Endothelial cell (in vitro differentiated cells): ENCODE measurements at regions not wholly inside any gene's neighbourhood (a gene's known extent, or its start where the extent isn't known, plus 50 kb on each side); places are given as distances from the start of the nearest gene placed in this dataset.

Source experiments
- DNase-seq: peaks from one replicate; pipeline ENCODE4 v3.0.0; 2021; ENCODE audit warnings: low spot score
- H3K27ac Mint-ChIP-seq: one replicate; pipeline ENCODE4 v1.8.0; 2021; ENCODE audit warnings: mixed read lengths, inconsistent platforms; ENCODE audit not compliant: unreplicated experiment
- H3K27me3 Mint-ChIP-seq: one replicate; pipeline ENCODE4 v1.8.0; 2021; ENCODE audit warnings: mild to moderate bottlenecking, moderate library complexity, mixed read lengths, inconsistent platforms; ENCODE audit not compliant: unreplicated experiment
- H3K36me3 Mint-ChIP-seq: one replicate; pipeline ENCODE4 v1.8.0; 2021; ENCODE audit warnings: mild to moderate bottlenecking, low read depth, mixed read lengths, inconsistent platforms; ENCODE audit not compliant: unreplicated experiment
- H3K4me1 Mint-ChIP-seq: one replicate; pipeline ENCODE4 v1.8.0; 2021; ENCODE audit warnings: mild to moderate bottlenecking, mixed read lengths, inconsistent platforms; ENCODE audit not compliant: unreplicated experiment
- H3K4me3 Mint-ChIP-seq: one replicate; pipeline ENCODE4 v1.8.0; 2021; ENCODE audit warnings: mild to moderate bottlenecking, mixed read lengths, inconsistent platforms; ENCODE audit not compliant: unreplicated experiment
- H3K9me3 Mint-ChIP-seq: one replicate; pipeline ENCODE4 v1.8.0; 2021; ENCODE audit warnings: mixed read lengths, inconsistent platforms; ENCODE audit not compliant: unreplicated experiment
- TF ChIP-seq, protein P1 (sequence below): fragments of 200-600 bp; sonication (generic); IDR thresholded peaks from one replicate; pipeline ENCODE4 v1.5.0; 2021; ENCODE audit warnings: antibody characterized with exemption; ENCODE audit not compliant: unreplicated experiment

DNA sequence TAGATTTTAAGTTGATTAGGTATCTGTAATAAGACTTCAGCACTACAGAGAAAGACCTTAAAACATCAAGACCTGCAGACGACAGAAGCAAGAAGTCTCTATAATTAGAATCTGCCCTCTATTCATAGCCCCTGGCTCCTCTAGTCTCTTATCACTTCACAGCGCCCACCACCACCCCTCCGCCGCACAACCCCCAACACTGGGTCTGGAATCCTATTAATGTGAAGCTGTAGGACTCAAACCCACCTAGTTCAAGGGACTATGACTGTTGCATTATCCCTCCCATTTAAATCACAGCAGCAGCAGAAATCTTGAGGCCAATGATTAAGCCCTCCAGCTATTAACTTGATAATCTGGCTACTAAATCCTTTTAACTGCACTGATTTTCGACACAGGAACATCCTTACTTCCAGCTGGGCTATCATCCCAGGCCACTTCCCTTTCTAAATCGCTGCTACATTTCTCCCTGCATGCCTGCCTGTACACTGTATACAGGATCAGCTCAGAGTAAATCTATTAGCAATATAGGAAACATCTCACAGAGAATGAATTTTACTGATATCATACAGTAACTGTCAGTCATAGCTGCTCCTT, 159.5 kb upstream of the GRAMD2B start:
- no peaks in the 10 kb centered on the region for H3K9me3 Mint-ChIP-seq
- peaks cover 7% of the 10 kb centered on the region for H3K4me1 Mint-ChIP-seq
- no peak for DNase-seq
- no peak overlapping the region for H3K4me3 Mint-ChIP-seq
- H3K27ac Mint-ChIP-seq = no peak overlapping the region
- no peaks in the 10 kb centered on the region for H3K27me3 Mint-ChIP-seq
- no peaks in the 10 kb centered on the region for H3K36me3 Mint-ChIP-seq
- TF ChIP-seq, protein P1, sequence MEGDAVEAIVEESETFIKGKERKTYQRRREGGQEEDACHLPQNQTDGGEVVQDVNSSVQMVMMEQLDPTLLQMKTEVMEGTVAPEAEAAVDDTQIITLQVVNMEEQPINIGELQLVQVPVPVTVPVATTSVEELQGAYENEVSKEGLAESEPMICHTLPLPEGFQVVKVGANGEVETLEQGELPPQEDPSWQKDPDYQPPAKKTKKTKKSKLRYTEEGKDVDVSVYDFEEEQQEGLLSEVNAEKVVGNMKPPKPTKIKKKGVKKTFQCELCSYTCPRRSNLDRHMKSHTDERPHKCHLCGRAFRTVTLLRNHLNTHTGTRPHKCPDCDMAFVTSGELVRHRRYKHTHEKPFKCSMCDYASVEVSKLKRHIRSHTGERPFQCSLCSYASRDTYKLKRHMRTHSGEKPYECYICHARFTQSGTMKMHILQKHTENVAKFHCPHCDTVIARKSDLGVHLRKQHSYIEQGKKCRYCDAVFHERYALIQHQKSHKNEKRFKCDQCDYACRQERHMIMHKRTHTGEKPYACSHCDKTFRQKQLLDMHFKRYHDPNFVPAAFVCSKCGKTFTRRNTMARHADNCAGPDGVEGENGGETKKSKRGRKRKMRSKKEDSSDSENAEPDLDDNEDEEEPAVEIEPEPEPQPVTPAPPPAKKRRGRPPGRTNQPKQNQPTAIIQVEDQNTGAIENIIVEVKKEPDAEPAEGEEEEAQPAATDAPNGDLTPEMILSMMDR = no peak

DNA sequence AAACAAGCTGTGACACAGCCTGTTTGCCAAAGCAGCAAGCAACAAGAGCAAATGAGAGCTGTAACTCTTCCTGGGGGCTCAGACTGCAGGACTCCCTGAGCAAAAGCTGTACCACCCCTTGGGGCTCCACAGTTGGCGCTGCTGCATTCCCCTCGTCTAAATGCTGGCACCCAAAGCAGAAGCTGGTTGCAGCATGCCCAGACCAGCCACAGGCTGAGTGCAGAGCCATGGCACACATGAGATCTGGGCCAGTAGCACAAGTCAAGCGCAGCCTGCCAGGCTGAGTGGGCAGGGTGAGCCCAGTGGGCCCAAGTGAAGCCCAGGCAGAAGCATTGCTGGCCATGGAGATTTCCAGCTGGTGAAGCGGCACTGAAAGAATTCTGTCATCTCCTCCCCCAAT, 157.3 kb upstream of the GRAMD2B start:
- H3K27me3 Mint-ChIP-seq = peaks cover 3% of the 10 kb centered on the region
- no peak overlapping the region for H3K27ac Mint-ChIP-seq
- TF ChIP-seq, protein P1 = no peak
- H3K4me3 Mint-ChIP-seq = no peak overlapping the region
- H3K9me3 Mint-ChIP-seq = no peaks in the 10 kb centered on the region
- DNase-seq = no peak
- H3K4me1 Mint-ChIP-seq = peaks cover 7% of the 10 kb centered on the region
- no peaks in the 10 kb centered on the region for H3K36me3 Mint-ChIP-seq

DNA sequence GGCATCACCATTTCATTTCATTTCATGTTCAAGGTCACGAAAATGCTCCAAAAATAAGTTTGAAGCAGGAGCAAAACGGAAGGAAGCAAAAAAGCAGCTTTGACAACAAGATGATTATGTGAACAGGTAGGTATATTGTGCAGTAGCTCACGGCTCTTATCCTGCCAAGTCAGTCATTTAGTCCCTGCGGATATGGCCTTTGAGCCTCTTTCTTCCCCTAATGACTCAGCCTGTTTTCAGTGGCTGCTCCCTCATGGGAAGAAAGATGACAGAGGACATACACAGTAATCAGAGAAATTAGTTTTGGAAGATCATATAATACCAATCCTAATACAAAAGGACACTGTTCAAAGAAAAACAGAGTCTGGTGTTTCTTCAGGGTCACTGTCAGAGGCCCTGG, 155.8 kb upstream of the GRAMD2B start:
- H3K27me3 Mint-ChIP-seq = peaks cover 3% of the 10 kb centered on the region
- DNase-seq = no peak
- TF ChIP-seq, protein P1 = no peak
- H3K9me3 Mint-ChIP-seq = no peaks in the 10 kb centered on the region
- no peak overlapping the region for H3K4me3 Mint-ChIP-seq
- H3K4me1 Mint-ChIP-seq = peaks cover 7% of the 10 kb centered on the region
- H3K27ac Mint-ChIP-seq = no peak overlapping the region
- no peaks in the 10 kb centered on the region for H3K36me3 Mint-ChIP-seq

DNA sequence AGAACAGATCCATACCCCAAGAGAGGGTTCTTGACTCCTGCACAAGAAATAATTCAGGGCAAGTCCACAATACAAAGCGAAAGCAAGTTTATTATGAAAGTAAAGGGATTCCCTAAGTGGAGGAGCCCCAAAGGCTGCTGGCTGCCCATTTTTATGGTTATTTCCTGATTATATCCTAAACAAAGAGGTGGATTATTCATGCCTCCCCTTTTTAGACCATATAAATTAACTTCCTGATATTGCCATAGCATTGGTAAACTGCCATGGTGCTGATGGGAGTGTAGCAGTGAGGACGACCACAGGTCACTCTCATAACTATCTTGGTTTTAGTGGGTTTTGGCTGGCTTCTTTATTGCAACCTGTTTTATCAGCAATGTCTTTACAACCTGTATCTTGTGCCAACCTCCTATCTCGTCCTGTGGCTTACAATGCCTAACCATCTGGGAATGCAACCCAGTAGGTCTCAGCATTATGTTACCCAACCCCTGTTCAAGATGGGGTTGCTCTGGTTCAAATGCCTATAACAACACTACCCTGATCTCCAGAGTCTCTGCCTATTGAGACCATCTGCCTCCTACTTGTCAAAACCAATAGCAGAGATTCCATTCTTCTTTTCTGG, 154.4 kb upstream of the GRAMD2B start:
- no peak overlapping the region for H3K4me3 Mint-ChIP-seq
- H3K36me3 Mint-ChIP-seq = no peaks in the 10 kb centered on the region

DNA sequence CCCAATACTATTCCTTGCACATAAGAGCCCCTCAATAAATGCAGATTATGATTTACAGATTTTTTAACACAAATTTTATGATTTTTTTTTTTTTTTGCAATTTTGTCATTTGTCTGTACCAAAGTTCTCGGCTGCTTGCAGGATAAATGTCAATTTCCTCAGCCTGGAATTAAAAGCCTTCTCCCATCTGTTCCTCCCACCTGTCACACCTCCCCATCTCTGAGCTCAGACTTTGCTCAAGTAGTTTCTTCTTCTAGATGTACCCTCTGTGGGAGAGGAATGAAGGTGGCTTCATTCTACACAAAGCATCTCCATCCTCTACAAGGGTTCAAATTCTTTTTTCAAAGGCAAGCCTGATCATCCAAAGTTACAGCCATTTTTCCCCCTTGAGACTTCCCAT, 153.7 kb upstream of the GRAMD2B start:
- Mint-ChIP-seq H3K9me3 (no peaks in the 10 kb centered on the region), H3K27me3 (peaks cover 3% of the 10 kb centered on the region), H3K27ac (no peak overlapping the region), H3K36me3 (no peaks in the 10 kb centered on the region), H3K4me1 (no peaks in the 10 kb centered on the region), H3K4me3 (no peak overlapping the region)
- DNase-seq = no peak
- TF ChIP-seq, protein P1 = no peak

More for the DNA sequence above, 154.4 kb upstream of the GRAMD2B start:
- no peaks in the 10 kb centered on the region for H3K9me3 Mint-ChIP-seq
- peaks cover 3% of the 10 kb centered on the region for H3K27me3 Mint-ChIP-seq
- peaks cover 2% of the 10 kb centered on the region for H3K4me1 Mint-ChIP-seq
- TF ChIP-seq, protein P1 = no peak
- no peak overlapping the region for H3K27ac Mint-ChIP-seq
- no peak for DNase-seq
